Urothelium cell line (cell line): ENCODE measurements at regions not wholly inside any gene's neighbourhood (a gene's known extent, or its start where the extent isn't known, plus 50 kb on each side); places are given as distances from the start of the nearest gene placed in this dataset.
"Not testable (repeated sequence)": the region's sequence is repeated elsewhere in the genome, so short reads cannot be mapped to it uniquely, and the experiment has no call there.

ENCODE experiments used
- DNase-seq: peaks from one replicate; pipeline ENCODE4 v3.0.0; 2011; ENCODE audit warnings: low spot score, mixed read lengths
- FAIRE-seq: peaks from 2 replicates; lab custom pipeline; 2011; peaks lifted over from hg19 to GRCh38; lab: Jason Lieb, UNC

- DNase-seq (no peak), FAIRE-seq (no peak)
Measured at GRCh38 chr11:116355104-116355503, 417.7 kb downstream of the BUD13 start.

GRCh38 chr11:116353589-116353988 is 419.2 kb downstream of the BUD13 start:
- DNase-seq (peak; percentile 26), FAIRE-seq (peak; percentile 20)

GRCh38 chr11:116352881-116353280 is 419.9 kb downstream of the BUD13 start:
- no peak for DNase-seq
- FAIRE-seq, result no peak

- DNase-seq (no peak), FAIRE-seq (peak; percentile 46)
Measured at GRCh38 chr11:116348226-116348625, 424.6 kb downstream of the BUD13 start.

GRCh38 chr11:116345575-116345974 is 427.2 kb downstream of the BUD13 start:
- DNase-seq (no peak), FAIRE-seq (no peak)

- no peak for DNase-seq
- no peak for FAIRE-seq
Measured at GRCh38 chr11:116344601-116345000, 428.2 kb downstream of the BUD13 start.

GRCh38 chr11:116343270-116343669 is 429.5 kb downstream of the BUD13 start:
- FAIRE-seq (no peak), DNase-seq (no peak)

GRCh38 chr11:116342148-116342547 is 430.6 kb downstream of the BUD13 start:
- FAIRE-seq, result peak; percentile 65

GRCh38 chr11:116339306-116340098 is 433.3 kb downstream of the BUD13 start:
- FAIRE-seq, result no peak

More at GRCh38 chr11:116342148-116342547, 430.6 kb downstream of the BUD13 start:
- DNase-seq, result no peak

GRCh38 chr11:116338500-116338899 is 434.3 kb downstream of the BUD13 start:
- FAIRE-seq, DNase-seq: not testable (repeated sequence)

More at GRCh38 chr11:116339306-116340098, 433.3 kb downstream of the BUD13 start:
- DNase-seq, result no peak

- FAIRE-seq (no peak), DNase-seq (no peak)
Measured at GRCh38 chr11:116336540-116336939, 436.2 kb downstream of the BUD13 start.

- FAIRE-seq (no peak), DNase-seq (no peak)
Measured at GRCh38 chr11:116335891-116336290, 436.9 kb downstream of the BUD13 start.

GRCh38 chr11:116335078-116335477 is 437.7 kb downstream of the BUD13 start:
- no peak for FAIRE-seq
- DNase-seq, result no peak

GRCh38 chr11:116334596-116334995 is 438.2 kb downstream of the BUD13 start:
- no peak for FAIRE-seq

GRCh38 chr11:116333001-116333535 is 439.7 kb downstream of the BUD13 start:
- DNase-seq (no peak), FAIRE-seq (peak; percentile 27)

More at GRCh38 chr11:116334596-116334995, 438.2 kb downstream of the BUD13 start:
- no peak for DNase-seq

GRCh38 chr11:116332391-116332790 is 440.4 kb downstream of the BUD13 start:
- no peak for DNase-seq
- no peak for FAIRE-seq

GRCh38 chr11:116331381-116331780 is 441.4 kb downstream of the BUD13 start:
- DNase-seq (no peak), FAIRE-seq (peak; percentile 9)

GRCh38 chr11:116330439-116331185 is 442.2 kb downstream of the BUD13 start:
- no peak for FAIRE-seq
- no peak for DNase-seq

- FAIRE-seq (no peak), DNase-seq (no peak)
Measured at GRCh38 chr11:116329354-116330090, 443.3 kb downstream of the BUD13 start.

- no peak for FAIRE-seq
Measured at GRCh38 chr11:116328851-116329250, 443.9 kb downstream of the BUD13 start.

GRCh38 chr11:116328391-116328790 is 444.4 kb downstream of the BUD13 start:
- FAIRE-seq (no peak), DNase-seq (no peak)

More at GRCh38 chr11:116328851-116329250, 443.9 kb downstream of the BUD13 start:
- DNase-seq, result no peak
